Nephron (organoid): ENCODE measurements at regions not wholly inside any gene's neighbourhood (a gene's known extent, or its start where the extent isn't known, plus 50 kb on each side); places are given as distances from the start of the nearest gene placed in this dataset.

Experiments used
- H3K27ac Mint-ChIP-seq, 3 experiments: 2 replicates each; pipeline ENCODE4 v1.8.0; 2020; ENCODE audit warnings: mixed read lengths in 3 of 3, mild to moderate bottlenecking in 2 of 3, moderate library complexity in 1 of 3
- H3K27me3 Mint-ChIP-seq: 2 replicates; pipeline ENCODE4 v1.8.0; 2021; ENCODE audit warnings: low read depth, mild to moderate bottlenecking, moderate library complexity, mixed read lengths
- H3K36me3 Mint-ChIP-seq: 2 replicates; pipeline ENCODE4 v1.8.0; 2020; ENCODE audit warnings: low read depth, mixed read lengths
- H3K4me1 Mint-ChIP-seq: 2 replicates; pipeline ENCODE4 v1.8.0; 2020; ENCODE audit warnings: mixed read lengths
- H3K4me3 Mint-ChIP-seq, 3 experiments: 2 replicates each; pipeline ENCODE4 v1.8.0; 2020; ENCODE audit warnings: mild to moderate bottlenecking in 3 of 3, mixed read lengths in 3 of 3, moderate library complexity in 2 of 3
- H3K9me3 Mint-ChIP-seq: 2 replicates; pipeline ENCODE4 v1.8.0; 2020; ENCODE audit warnings: mixed read lengths
- CTCF ChIP-seq, 3 experiments: fragments of 200-600 bp; sonication (generic); IDR thresholded peaks; one replicate each; pipeline ENCODE4 v1.5.0; 2021; ENCODE audit warnings: antibody characterized with exemption in 3 of 3; ENCODE audit not compliant: unreplicated experiment in 3 of 3

- no peaks in the 10 kb centered on the region for H3K36me3 Mint-ChIP-seq
- no peaks in the 10 kb centered on the region for H3K27me3 Mint-ChIP-seq
- no peak overlapping the region for H3K4me3 Mint-ChIP-seq
- H3K4me1 Mint-ChIP-seq, result peaks cover 34% of the 10 kb centered on the region
- H3K27ac Mint-ChIP-seq, result no peak overlapping the region
- TF ChIP-seq CTCF (IDR thresholded peaks at IDR 0.05; ENCODE audit: unreplicated experiment in 3 of 3), result no peak
- no peaks in the 10 kb centered on the region for H3K9me3 Mint-ChIP-seq
Observed at GRCh38 chr20:24376311-24377099, 92.9 kb upstream of the SYNDIG1 start.

- Mint-ChIP-seq H3K4me1 (peaks cover 11% of the 10 kb centered on the region), H3K27ac (no peak overlapping the region), H3K27me3 (peaks cover 5% of the 10 kb centered on the region), H3K4me3 (no peak overlapping the region), H3K9me3 (no peaks in the 10 kb centered on the region), H3K36me3 (no peaks in the 10 kb centered on the region)
- TF ChIP-seq CTCF (IDR thresholded peaks at IDR 0.05; ENCODE audit: unreplicated experiment in 3 of 3), result no peak
Observed at GRCh38 chr20:24373372-24373771, 96.1 kb upstream of the SYNDIG1 start.

- no peak for TF ChIP-seq CTCF (IDR thresholded peaks at IDR 0.05; ENCODE audit: unreplicated experiment in 3 of 3)
- no peaks in the 10 kb centered on the region for H3K9me3 Mint-ChIP-seq
- no peak overlapping the region for H3K27ac Mint-ChIP-seq
- peaks cover 6% of the 10 kb centered on the region for H3K4me1 Mint-ChIP-seq
- peaks cover 15% of the 10 kb centered on the region for H3K27me3 Mint-ChIP-seq
- H3K36me3 Mint-ChIP-seq, result no peaks in the 10 kb centered on the region
- no peak overlapping the region for H3K4me3 Mint-ChIP-seq
Observed at GRCh38 chr20:24370911-24371695, 98.3 kb upstream of the SYNDIG1 start.

- Mint-ChIP-seq H3K4me1 (peaks cover 6% of the 10 kb centered on the region), H3K4me3 (no peak overlapping the region), H3K36me3 (no peaks in the 10 kb centered on the region), H3K27ac (no peak overlapping the region), H3K27me3 (peaks cover 15% of the 10 kb centered on the region), H3K9me3 (no peaks in the 10 kb centered on the region)
- no peak for TF ChIP-seq CTCF (IDR thresholded peaks at IDR 0.05; ENCODE audit: unreplicated experiment in 3 of 3)
Observed at GRCh38 chr20:24370249-24370648, 99.2 kb upstream of the SYNDIG1 start.

- H3K4me1 Mint-ChIP-seq, result peaks cover 18% of the 10 kb centered on the region
- H3K27me3 Mint-ChIP-seq, result peaks cover 15% of the 10 kb centered on the region
- H3K36me3 Mint-ChIP-seq, result no peaks in the 10 kb centered on the region
- no peak overlapping the region for H3K27ac Mint-ChIP-seq
- no peak overlapping the region for H3K4me3 Mint-ChIP-seq
- no peaks in the 10 kb centered on the region for H3K9me3 Mint-ChIP-seq
- TF ChIP-seq CTCF (IDR thresholded peaks at IDR 0.05; ENCODE audit: unreplicated experiment in 3 of 3), result no peak
Observed at GRCh38 chr20:24368253-24368652, 101.2 kb upstream of the SYNDIG1 start.
